HG02610 (cell line): ENCODE measurements at regions not wholly inside any gene's neighbourhood (a gene's known extent, or its start where the extent isn't known, plus 50 kb on each side); places are given as distances from the start of the nearest gene placed in this dataset.
"Not testable (repeated sequence)": the region's sequence is repeated elsewhere in the genome, so short reads cannot be mapped to it uniquely, and the experiment has no call there.

ENCODE experiments used
- ATAC-seq: cut with Tn5 transposase; IDR thresholded peaks from one replicate; pipeline ENCODE4 v1.9.1; 2021; ENCODE audit warnings: mild to moderate bottlenecking, moderate library complexity; ENCODE audit not compliant: unreplicated experiment

DNA sequence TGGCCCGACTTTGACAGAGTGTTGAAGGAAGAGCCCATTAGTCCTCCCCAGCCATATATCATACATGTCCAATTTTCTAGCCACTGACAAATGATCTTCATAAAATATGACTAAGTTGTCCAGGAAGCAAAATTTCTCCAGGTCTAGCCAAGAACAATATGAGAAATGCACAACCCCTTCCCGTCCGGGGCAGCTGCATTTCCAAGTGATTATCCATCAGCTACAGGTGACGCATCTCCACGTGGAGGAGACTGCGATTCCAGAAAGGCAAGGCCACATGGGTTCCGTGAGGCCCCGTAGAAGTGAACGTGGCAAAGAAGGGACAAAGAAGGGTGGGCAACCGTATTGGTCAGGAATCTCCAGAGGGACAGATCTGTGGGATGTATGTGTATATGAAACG lies 118.6 kb downstream of the ATP6V0E2 start:
- ATAC-seq, result not testable (repeated sequence)

DNA sequence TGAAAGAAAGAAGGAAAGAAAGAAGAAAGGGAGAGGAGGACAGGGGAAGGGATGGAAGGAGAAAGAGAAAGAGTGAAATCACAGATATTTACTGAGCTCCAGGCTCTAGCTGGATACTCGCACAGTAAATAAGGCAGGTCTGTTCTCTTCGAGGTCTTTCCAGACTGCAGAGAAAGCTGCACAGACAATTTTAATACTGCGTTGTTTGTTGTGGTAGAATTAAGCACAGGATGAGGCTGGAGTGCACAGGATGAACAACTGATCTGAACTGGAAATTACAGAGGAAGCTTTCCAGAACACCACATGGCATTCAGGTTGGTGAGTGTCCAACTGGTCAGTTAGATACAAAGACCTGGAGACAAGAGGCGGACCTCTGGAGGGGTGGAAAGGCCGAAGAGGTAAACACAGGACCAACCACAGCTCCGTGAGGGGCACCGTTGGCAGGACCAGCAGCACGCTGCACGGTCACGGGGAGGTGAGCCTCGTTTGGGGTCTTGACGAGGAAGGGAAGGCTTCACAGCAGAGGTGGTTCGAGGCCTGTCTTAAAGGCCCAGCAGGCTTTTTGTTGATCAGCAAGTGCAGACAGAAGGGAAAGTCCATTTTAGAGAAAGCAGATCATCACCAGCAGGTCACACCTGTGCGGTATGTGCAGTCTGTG lies 121.7 kb downstream of the ATP6V0E2 start:
- not testable (repeated sequence) for ATAC-seq

DNA sequence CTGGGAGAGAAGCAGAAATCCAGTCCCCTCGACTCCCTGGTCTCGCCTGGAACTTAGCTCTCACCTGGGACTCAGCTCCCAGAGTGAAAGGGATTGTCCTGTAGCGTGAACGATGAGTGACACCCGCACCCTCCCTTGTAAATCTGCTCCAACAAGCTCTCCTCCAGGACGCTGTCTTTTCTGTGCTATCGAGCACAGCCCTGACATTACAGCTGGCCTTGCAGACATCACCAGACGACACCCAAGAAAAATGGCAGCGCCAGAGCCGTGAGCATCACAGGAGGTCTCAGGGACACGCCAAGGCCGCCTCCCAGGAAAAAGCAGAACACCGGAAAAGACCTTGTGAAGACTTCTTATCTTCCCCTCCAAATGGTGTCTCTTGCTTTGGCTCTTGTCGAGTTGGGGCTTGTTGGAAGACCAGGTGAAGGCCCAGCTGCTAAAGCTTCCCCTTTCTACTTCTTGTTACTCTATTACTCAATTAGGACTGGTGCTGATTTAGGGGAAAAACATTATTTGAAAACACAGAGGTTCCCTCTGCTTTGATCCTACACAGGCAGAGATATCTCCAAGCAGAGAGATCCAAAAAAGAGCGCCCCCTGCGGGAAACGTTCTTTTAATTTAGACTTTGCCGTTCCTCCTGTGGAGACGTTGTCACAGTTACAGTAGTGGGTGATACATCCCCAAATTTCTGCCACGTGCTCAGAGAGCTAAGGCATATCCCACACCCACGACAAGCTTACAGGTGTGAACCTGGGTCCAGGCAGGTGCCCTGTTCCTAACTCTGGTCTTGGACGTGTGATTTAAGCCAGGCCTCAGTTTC lies 127.2 kb downstream of the ATP6V0E2 start:
- ATAC-seq, result not testable (repeated sequence)

DNA sequence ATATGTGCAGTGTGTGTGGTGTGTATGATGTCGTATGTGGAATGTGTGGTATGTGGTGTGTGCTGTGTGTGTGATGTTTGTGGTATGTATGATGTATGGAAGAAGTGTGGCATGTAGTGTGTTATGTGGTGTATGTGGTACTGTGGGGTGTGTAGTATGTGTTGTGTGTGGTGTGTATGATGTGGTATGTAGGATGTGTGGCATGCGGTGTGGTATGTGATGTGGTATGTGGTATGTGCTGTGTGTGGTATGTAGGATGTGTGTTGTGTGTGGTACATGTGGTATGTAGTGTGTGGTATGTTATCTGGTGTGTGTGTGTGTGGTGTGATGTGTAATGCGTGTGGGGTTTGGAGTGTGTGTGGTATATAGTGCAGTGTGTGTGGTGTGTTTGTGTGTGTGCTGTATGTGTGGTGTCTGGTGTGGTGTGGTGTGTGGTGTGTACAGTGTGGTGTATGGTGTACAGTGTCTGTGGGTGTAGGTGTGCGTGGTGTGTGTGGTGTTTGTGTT lies 129.6 kb downstream of the ATP6V0E2 start:
- no peak for ATAC-seq

DNA sequence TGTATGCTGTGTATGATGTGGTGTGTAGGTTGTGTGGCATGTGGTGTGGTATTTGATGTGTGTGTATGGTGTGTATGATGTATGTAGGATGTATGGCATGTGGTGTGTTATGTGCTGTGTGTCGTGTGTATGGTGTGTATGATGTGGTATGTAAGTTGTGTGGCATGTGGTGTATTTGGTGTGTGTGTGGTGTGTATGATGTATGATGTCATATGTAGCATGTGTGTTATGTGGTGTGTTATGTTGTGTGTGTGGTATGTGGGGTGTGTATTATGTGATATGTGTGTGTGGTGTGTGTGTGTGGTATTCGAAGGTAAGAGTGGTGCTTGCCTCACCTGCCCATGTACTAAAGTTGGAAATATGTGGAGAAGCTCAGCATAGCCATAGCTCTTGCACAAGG lies 130.2 kb downstream of the ATP6V0E2 start:
- ATAC-seq, result not testable (repeated sequence)

DNA sequence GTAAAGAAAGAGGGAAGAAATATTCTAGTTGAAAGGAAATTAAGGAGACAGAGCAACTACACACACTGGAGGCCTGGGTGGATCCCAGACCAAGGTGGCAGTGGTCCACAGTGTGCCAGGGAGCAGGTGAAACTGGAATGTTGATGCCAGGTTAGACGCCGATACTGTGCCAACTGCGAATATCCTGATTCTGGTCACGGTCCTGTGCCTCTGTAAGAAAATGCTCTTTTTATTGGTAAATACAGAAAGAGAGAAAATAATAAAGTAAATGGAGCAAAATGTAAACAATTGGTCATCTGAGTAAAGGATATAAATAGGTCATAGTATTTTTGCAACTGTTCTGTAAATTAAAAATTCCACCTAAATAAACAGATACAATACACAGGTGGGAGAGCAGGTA lies 131.1 kb downstream of the ATP6V0E2 start:
- ATAC-seq, result not testable (repeated sequence)

DNA sequence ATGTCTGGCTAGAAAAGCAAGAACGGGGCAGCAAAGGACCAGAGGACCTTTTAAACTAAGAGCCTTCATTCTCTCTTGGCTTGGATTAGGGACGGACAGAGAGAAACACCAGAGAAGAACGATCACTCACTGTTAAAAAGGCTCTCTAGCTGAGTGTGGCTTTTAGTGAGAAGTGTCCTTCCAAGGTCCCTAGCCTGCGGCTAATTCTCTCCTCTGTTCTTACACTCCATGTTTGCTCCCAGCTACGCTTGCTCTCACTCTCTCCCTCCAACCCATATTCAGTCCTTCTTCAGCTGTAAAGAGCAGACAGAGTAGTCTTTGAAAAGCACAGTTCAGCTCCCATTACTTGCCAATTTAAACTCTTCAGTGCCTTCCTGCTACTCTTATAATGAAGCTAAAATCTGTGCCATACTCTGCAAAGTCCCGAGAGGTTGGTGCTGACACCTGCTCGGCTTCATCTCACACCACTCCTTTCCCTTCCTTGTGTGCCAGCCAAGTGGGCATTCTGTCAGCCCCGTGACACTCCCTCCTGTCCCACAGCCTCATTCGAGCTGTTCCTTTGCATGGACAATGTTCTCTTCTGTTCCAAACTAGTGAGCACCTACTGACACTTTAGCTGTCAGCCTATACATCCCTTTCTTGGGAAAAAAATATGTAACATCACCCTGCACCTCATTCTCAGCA lies 136.0 kb downstream of the ATP6V0E2 start:
- ATAC-seq, result not testable (repeated sequence)

DNA sequence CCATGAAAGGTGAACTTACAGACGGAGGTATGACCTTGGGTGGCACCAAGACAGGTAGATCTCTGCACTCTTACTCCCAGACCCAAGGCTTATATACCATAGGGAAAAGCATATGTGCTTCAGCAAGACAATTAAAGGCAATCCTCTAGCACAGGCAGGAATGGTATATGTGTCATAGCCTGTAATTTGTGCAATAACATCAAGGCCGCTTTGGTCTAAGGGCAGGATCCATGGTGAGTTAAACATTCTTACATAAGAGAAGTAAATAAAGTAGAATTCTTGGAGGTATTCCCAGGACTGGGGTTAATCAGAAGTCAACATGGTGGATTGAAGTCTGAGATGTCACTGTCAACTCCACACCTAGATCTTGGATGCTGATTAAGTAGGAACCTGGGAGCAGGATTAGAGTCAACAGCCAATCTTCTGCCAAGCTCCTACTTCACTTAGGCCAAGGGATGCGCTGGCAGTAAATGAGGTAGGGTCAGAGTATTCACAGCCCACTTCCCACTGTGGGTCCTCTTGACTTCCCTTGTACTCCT lies 143.0 kb downstream of the ATP6V0E2 start:
- not testable (repeated sequence) for ATAC-seq

DNA sequence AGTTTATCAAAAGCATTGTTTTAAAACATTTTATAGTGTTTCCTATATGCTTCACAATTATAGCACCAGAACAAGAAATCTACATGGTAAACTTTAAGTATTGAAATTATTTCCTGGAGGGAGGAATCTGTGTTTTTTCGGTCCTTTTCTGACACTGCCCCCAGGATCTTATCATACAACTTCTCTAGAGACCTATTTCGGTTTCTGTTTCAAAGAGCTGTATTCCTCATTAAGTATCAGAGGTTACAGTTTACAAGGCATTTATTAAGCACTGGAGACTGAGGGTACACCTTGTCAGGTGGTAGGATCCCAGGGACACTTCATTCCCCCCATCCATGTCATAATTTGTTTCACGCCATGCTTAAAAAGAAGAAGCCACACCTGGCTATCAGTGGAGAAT lies 146.4 kb downstream of the ATP6V0E2 start:
- ATAC-seq, result not testable (repeated sequence)

DNA sequence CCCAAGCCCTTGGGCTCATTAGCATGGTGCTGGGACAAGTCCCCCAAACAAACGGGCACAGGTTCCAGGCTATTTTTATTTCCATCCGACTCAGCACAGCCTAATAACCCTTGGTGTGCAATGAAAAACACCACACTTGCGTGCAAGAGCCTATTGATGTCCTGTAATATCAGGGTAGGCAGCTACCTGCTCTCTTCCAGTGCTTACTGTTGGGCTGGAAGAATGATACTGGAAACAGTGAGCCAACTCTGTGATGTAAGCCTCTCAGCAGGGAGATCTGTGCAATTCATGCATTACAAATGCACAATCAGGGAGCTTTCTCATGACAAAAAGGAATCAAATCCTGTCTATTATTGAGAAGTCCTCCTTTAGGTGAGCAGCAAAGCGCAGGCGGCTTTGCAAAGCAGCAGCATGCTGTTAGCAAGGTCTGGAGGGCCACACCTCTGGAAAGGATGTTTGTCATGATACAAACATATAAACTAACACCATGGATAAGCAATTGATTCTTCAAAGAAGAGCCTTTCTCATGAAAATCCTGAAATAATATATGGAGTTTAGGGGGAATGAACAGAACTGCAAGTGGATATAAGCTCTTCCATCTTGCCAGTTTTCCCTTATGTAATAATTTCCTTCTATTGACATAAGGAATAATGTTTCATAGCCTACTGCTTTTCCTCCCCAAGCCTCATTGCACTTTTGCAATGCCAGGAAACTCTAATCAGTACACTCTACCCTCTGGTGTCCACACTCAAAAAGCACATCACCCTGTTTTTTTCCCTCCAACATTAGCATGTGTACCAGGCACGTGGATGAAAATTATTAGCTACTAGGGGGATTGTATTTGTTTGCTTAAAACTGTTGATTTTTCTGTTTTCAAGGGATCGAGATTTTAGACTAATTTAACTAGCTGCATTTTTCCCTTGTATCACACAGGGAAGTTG lies 151.1 kb downstream of the ATP6V0E2 start:
- not testable (repeated sequence) for ATAC-seq

DNA sequence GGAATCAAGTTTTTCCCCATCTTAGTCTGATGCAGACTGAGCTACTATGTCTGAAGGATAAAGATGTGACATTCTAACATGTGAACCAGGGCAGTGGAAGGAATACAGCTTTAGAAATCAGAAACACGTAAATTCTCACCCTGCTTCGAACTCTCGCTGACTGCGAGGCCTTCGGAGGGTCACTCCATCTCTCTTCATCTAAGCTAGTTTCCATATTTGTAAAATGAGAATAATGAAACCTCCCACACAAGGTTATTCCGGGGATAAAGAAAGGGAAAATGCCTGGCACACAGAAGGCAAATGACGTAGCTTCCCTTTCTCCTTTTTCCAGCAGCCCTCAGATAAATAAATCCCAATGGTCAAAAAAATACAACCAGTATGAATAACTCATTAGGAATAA lies 152.0 kb downstream of the ATP6V0E2 start:
- ATAC-seq, result not testable (repeated sequence)

DNA sequence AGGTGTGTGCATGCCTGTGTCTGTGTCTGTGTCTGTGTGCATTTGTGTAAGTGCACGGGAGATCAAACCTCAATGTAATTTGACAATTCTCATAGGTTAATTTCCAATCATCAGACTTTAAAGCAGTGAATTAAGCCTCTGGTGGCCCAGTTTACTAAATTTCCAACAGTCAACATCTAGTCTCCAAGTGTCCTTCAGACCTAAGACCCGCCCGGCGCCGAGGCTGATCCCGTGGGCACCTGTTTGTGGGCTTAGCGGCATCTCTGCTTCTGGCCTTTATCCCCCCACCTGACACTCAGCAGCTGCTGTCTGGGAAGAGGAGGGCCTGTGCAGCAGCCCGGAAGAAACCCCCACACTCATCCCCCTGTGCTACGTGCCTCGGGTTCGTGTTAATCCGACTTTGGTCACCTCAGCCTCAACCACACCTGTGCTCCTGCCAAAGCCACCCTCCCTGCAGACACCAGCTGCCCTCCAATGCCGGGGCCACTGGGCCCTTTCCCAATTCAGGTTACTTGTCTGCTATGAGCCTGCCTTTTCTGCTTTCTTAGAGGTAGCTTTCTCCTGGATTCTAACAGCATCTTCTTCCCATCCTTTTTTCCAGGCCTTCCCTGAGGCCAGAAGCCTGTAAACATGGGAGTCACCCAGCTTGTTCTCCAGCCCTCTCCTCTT lies 154.7 kb downstream of the ATP6V0E2 start:
- not testable (repeated sequence) for ATAC-seq

DNA sequence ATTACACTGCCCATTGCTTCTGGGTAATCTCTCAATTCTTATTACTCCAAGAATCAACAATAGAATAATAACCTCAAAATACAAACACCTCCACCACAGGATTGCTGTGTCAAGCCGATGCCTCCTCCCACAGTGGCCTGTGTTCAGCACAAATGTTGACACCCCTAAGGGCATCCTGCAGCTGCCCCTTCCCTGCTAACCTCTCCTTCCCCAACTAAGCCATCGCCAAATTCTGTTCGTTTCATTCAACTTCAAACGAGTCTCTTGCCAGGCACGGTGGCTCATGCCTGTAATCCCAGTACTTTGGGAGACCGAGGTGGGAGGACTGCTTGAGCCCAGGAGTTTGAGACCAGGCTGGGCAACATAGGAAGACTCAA lies 155.2 kb downstream of the ATP6V0E2 start:
- not testable (repeated sequence) for ATAC-seq

DNA sequence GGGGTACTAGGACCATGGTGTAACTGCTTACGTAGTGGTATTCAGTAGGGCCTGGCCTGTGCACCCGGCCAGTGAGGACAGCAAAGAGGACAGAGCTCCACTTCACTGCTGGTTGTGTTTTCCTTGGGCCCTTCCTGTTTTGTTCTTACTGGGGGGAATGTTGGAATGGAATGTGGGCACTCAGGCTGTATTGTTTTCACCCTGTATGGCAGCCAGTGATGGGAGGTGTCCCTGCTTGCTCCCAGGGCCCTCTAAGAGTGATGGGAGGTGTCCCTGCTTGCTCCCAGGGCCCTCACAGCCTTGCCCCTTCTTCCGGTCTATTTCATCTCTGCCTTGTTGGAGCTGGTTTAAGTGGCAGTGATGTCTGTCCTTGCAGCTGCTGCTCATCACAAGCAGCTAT lies 158.0 kb downstream of the ATP6V0E2 start:
- ATAC-seq, result not testable (repeated sequence)

DNA sequence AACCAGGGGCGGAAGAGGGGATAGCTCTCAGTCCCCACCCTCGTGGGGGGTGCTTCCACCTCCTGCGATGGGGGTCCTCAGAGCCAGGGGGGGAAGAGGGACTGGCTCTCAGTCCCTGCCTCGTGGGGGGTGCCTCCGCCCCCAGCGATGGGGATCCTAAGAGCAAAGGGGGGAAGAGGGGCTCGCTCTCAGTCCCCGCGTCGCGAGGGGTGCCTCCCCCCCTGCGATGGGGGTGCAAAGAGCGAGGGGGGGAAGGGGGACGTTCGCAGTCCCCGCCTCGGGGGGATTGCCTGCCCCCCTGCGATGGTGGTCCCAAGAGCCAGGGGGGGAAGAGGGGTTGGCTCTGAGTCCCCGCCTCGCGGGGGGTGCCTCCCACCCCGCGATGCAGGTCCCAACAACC lies 159.9 kb downstream of the ATP6V0E2 start:
- ATAC-seq, result not testable (repeated sequence)

DNA sequence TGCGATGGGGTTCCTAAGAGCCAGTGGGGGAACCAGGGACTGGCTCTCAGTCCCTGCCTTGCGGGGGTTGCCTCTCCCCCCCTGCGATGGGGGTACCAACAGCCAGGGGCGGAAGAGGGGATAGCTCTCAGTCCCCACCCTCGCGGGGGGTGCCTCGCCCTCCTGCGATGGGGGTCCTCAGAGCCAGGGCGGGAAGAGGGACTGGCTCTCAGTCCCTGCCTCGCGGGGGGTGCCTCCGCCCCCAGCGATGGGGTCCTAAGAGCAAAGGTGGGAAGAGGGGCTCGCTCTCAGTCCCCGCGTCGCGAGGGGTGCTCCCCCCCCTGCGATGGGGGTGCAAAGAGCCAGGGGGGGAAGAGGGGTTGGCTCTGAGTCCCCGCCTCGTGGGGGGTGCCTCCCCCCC lies 162.0 kb downstream of the ATP6V0E2 start:
- ATAC-seq, result not testable (repeated sequence)

DNA sequence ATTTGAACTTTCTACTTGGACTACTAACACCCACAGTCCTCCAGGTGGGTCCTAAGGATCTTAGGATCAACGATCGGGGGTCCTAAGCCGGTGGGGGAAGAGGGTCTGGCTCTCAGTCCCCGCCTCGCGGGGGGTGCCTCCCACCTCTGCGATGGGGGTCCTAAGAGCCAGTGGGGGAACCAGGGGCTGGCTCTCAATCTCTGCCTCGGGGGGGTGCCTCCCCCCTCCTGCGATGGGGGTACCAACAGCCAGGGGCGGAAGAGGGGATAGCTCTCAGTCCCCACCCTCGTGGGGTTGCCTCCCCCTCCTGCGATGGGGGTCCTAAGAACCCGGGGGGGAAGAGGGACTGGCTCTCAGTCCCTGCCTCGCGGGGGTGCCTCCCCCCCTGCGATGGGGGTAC lies 165.3 kb downstream of the ATP6V0E2 start:
- ATAC-seq, result not testable (repeated sequence)

DNA sequence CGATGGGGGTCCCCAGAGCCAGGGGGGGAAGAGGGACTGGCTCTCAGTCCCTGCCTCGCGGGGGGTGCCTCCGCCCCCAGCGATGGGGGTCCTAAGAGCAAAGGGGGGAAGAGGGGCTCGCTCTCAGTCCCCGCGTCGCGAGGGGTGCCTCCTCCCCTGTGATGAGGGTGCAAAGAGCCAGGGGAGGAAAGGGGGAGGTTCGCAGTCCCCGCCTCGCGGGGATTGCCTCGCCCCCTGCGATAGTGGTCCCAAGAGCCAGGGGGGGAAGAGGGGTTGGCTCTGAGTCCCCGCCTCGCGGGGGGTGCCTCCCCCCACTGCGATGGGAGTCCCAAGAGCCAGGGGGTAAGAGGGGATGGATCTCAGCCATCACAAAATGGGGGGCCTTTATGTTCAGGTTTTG lies 168.5 kb downstream of the ATP6V0E2 start:
- ATAC-seq, result not testable (repeated sequence)

DNA sequence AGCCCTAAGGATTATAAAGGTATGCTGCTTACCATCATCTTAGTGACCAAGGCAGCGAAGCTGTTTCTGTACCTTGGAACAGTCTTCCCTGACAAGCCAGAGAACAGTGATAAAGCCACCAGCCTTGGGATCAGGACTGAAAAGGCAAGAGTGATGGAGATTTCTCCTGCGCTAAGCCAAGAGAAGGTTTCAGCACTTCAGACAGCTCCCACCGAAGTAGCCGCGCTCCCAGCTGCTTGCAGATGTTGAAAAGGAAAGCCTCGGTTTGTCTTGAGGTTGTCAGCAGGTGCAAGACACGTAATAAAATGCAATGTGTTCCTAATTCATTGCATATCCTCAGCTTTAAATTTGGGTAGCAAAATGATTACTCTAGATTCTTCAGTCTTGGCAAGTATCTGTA lies 171.0 kb downstream of the ATP6V0E2 start:
- not testable (repeated sequence) for ATAC-seq
